B cell (primary cell): ENCODE measurements at regions not wholly inside any gene's neighbourhood (a gene's known extent, or its start where the extent isn't known, plus 50 kb on each side); places are given as distances from the start of the nearest gene placed in this dataset.
"Not testable (repeated sequence)": the region's sequence is repeated elsewhere in the genome, so short reads cannot be mapped to it uniquely, and the experiment has no call there.

Source experiments
- ATAC-seq: fragments of 200-7000 bp; cut with Tn5 transposase; one replicate; pipeline ENCODE4 v1.10.0; 2021; ENCODE audit warnings: low read depth, mild to moderate bottlenecking, moderate number of reproducible peaks, moderate library complexity
- CTCF ChIA-PET: fragments of 350-600 bp; sonication (Branson Sonifier 250); formaldehyde crosslinking; loops from one replicate; lab custom pipeline; 2021; ENCODE audit warnings: antibody characterized with exemption, inconsistent platforms; lab: Charles Lee
- POLR2A ChIA-PET: fragments of 350-600 bp; sonication (Branson Sonifier 250); formaldehyde crosslinking; loops from one replicate; lab custom pipeline; 2021; ENCODE audit warnings: antibody characterized with exemption; lab: Charles Lee
- DNase-seq: peaks from one replicate; pipeline ENCODE4 v3.0.0; 2013
- H2AFZ ChIP-seq: 2 replicates; pipeline ENCODE4 v1.6.1; 2012; ENCODE audit warnings: mild to moderate bottlenecking, low read depth, low read length; ENCODE audit not compliant: insufficient read depth, poor library complexity, severe bottlenecking
- H3K27ac ChIP-seq, 2 donors: 1 replicate in 1 of 2; 2 replicates in 1 of 2; pipeline ENCODE4 v1.5.1; 2012 to 2013; ENCODE audit warnings: low read length in 2 of 2, mild to moderate bottlenecking in 2 of 2, moderate library complexity in 1 of 2
- H3K27me3 ChIP-seq, 4 experiments: fragments of 200-600 bp in 1 of 4; sonication (generic) in 1 of 4; replicated peaks in 1 of 4; 1 replicate in 2 of 4; 2 replicates in 2 of 4; pipeline versions ENCODE4 v1.6.1 to v1.7.0; 2013 to 2016; ENCODE audit warnings: low read length in 3 of 4, mild to moderate bottlenecking in 2 of 4, mixed read lengths in 1 of 4, moderate library complexity in 1 of 4; ENCODE audit not compliant: insufficient read depth in 4 of 4, control insufficient read depth in 3 of 4; ENCODE audit errors: control extremely low read depth in 1 of 4
- H3K36me3 ChIP-seq, 2 experiments: replicated peaks in 1 of 2; 1 replicate in 1 of 2; 2 replicates in 1 of 2; pipeline versions ENCODE4 v1.6.1 to v1.7.1; 2013; ENCODE audit warnings: low read length in 1 of 2; ENCODE audit not compliant: insufficient read depth in 2 of 2, control insufficient read depth in 1 of 2; ENCODE audit errors: control extremely low read depth in 1 of 2, extremely low read depth in 1 of 2
- H3K4me1 ChIP-seq, 2 donors: fragments of 200-600 bp in 1 of 2; sonication (generic) in 1 of 2; 1 replicate in 1 of 2; 2 replicates in 1 of 2; pipeline versions ENCODE4 v1.5.1 to v1.6.1; 2013 to 2017; ENCODE audit warnings: low read length in 2 of 2; ENCODE audit not compliant: control insufficient read depth in 2 of 2, insufficient read depth in 2 of 2
- H3K4me2 ChIP-seq: replicated peaks from 2 replicates; pipeline ENCODE3; 2012; ENCODE audit warnings: mild to moderate bottlenecking, low read depth, low read length; ENCODE audit not compliant: poor library complexity, severe bottlenecking
- H3K4me3 ChIP-seq, 5 experiments: fragments of 200-600 bp in 1 of 5; sonication (generic) in 1 of 5; 1 replicate in 3 of 5; 2 replicates in 2 of 5; pipeline versions ENCODE4 v1.5.1 to v1.7.0; 2011 to 2016; ENCODE audit warnings: low read length in 4 of 5, mild to moderate bottlenecking in 4 of 5, low read depth in 2 of 5, control low read depth in 1 of 5, moderate library complexity in 1 of 5; ENCODE audit not compliant: insufficient read depth in 1 of 5; ENCODE audit errors: control extremely low read depth in 1 of 5, extremely low read depth in 1 of 5
- H3K79me2 ChIP-seq: fragments of 200-600 bp; sonication (generic); one replicate; pipeline ENCODE4 v1.6.0; 2016; ENCODE audit warnings: low read length; ENCODE audit not compliant: control insufficient read depth, insufficient read depth
- H3K9ac ChIP-seq: fragments of 200-600 bp; sonication (generic); 2 replicates; pipeline ENCODE4 v1.6.1; 2017; ENCODE audit warnings: mild to moderate bottlenecking, low read length, moderate library complexity
- H3K9me3 ChIP-seq, 3 donors: one replicate each; pipeline versions ENCODE4 v1.6.1 to v1.7.1; 2013; ENCODE audit warnings: low read length in 2 of 3; ENCODE audit not compliant: control insufficient read depth in 2 of 3, insufficient read depth in 1 of 3; ENCODE audit errors: control extremely low read depth in 1 of 3
- H4K20me1 ChIP-seq: 2 replicates; pipeline ENCODE4 v1.6.0; 2012; ENCODE audit warnings: mild to moderate bottlenecking, low read length; ENCODE audit not compliant: insufficient read depth, control insufficient read depth, poor library complexity, severe bottlenecking
- H3K27ac Mint-ChIP-seq: one replicate; pipeline ENCODE4 v1.8.0; 2021; ENCODE audit warnings: mixed read lengths
- H3K27me3 Mint-ChIP-seq: one replicate; pipeline ENCODE4 v1.8.0; 2021; ENCODE audit warnings: mixed read lengths
- H3K4me1 Mint-ChIP-seq: one replicate; pipeline ENCODE4 v1.8.0; 2021; ENCODE audit warnings: mixed read lengths
- H3K4me3 Mint-ChIP-seq: one replicate; pipeline ENCODE4 v1.8.0; 2021; ENCODE audit warnings: mixed read lengths
- H3K9me3 Mint-ChIP-seq: one replicate; pipeline ENCODE4 v1.8.0; 2022; ENCODE audit warnings: mixed read lengths; ENCODE audit not compliant: insufficient read depth
- EZH2 ChIP-seq: IDR thresholded peaks from 2 replicates; pipeline ENCODE4 v1.6.1; 2012; ENCODE audit warnings: borderline replicate concordance, low read depth, mild to moderate bottlenecking, moderate library complexity, low read length; ENCODE audit not compliant: insufficient read depth, poor library complexity, severe bottlenecking
- WGBS: methylation state at CpG from one replicate; pipeline ENCODE4 v1.1.5; 2013; ENCODE audit warnings: missing lambda C conversion rate; ENCODE audit not compliant: insufficient coverage; 5-methylcytosine and 5-hydroxymethylcytosine counted together
- intact Hi-C: fragments of 100-400 bp; cut with micrococcal nuclease; formaldehyde crosslinking; loops from one replicate; pipeline ENCODE4 v1.10.0; 2022
- TF ChIP-seq, protein P1 (sequence below): fragments of 200-600 bp; IDR thresholded peaks from one replicate; pipeline ENCODE4 v1.8.0; 2022; ENCODE audit warnings: antibody characterized with exemption, mild to moderate bottlenecking

GRCh38 chr3:71982506-71983258, 197.7 kb upstream of the PROK2 start:
- H3K4me1 ChIP-seq: peaks cover 26 to 50% of the 10 kb centered on the region in 2 donors
- H3K36me3 ChIP-seq, H3K27ac Mint-ChIP-seq, ATAC-seq, H4K20me1 ChIP-seq, H3K9me3 ChIP-seq, H3K9me3 Mint-ChIP-seq, intact Hi-C loops, H2AFZ ChIP-seq, POLR2A ChIA-PET, CTCF ChIA-PET, H3K9ac ChIP-seq, H3K4me2 ChIP-seq, H3K4me3 Mint-ChIP-seq, H3K27ac ChIP-seq, H3K79me2 ChIP-seq, H3K4me3 ChIP-seq: not testable (repeated sequence)
- peak; percentile 29 for DNase-seq
- peaks cover 45% of the 10 kb centered on the region for H3K4me1 Mint-ChIP-seq
- peaks cover 33% of the 10 kb centered on the region for H3K27me3 Mint-ChIP-seq
- 54% methylated on average over 6 of the region's 9 CpGs for WGBS
- H3K27me3 ChIP-seq: peaks cover 0 to 23% (median 5%) of the 10 kb centered on the region in 4 experiments

DNA sequence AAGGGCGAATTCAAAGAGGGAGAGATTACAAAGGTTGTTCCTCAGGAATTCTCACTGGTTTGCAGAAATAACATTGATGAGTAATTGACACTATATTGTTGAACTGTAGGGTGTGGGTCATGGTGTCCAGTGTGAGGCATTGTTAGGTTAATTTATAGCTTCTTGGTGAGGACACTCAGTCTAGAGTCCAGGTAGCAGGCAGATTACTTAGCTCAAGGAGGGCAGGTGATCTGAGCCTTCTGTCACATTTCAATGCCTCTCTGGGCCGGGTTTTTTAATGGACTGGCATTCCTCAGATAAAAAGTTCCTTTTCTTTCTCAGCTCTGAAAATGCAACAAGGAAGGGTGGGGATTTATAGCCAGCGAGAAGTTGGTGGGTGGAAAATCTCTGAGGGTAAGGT, 194.2 kb upstream of the PROK2 start:
- Histone ChIP-seq H3K4me3 (no peak overlapping the region), H3K9ac (no peak overlapping the region), H2AFZ (no peak overlapping the region), H3K9me3 (no peaks in the 10 kb centered on the region), H3K4me1 (peaks cover 7 to 15% of the 10 kb centered on the region in 2 donors), H4K20me1 (no peaks in the 10 kb centered on the region), H3K79me2 (no peaks in the 10 kb centered on the region), H3K27me3 (peaks cover 0 to 16% (median 4%) of the 10 kb centered on the region in 4 experiments), H3K36me3 (no peaks in the 10 kb centered on the region), H3K27ac (no peak overlapping the region), H3K4me2 (no peak overlapping the region)
- no peak for ATAC-seq
- TF ChIP-seq EZH2: no peak
- TF ChIP-seq, protein P1, sequence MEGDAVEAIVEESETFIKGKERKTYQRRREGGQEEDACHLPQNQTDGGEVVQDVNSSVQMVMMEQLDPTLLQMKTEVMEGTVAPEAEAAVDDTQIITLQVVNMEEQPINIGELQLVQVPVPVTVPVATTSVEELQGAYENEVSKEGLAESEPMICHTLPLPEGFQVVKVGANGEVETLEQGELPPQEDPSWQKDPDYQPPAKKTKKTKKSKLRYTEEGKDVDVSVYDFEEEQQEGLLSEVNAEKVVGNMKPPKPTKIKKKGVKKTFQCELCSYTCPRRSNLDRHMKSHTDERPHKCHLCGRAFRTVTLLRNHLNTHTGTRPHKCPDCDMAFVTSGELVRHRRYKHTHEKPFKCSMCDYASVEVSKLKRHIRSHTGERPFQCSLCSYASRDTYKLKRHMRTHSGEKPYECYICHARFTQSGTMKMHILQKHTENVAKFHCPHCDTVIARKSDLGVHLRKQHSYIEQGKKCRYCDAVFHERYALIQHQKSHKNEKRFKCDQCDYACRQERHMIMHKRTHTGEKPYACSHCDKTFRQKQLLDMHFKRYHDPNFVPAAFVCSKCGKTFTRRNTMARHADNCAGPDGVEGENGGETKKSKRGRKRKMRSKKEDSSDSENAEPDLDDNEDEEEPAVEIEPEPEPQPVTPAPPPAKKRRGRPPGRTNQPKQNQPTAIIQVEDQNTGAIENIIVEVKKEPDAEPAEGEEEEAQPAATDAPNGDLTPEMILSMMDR: no peak
- intact Hi-C loops: no loop called here
- Mint-ChIP-seq H3K9me3 (no peaks in the 10 kb centered on the region), H3K27ac (no peak overlapping the region), H3K27me3 (peaks cover 24% of the 10 kb centered on the region), H3K4me1 (peaks cover 24% of the 10 kb centered on the region), H3K4me3 (no peak overlapping the region)
- no peak for DNase-seq
- WGBS: 100% methylated on average over 2 of the region's 3 CpGs
- CTCF ChIA-PET: no interaction called here
- POLR2A ChIA-PET: no interaction called here
